A673 (cell line): ENCODE measurements at regions not wholly inside any gene's neighbourhood (a gene's known extent, or its start where the extent isn't known, plus 50 kb on each side); places are given as distances from the start of the nearest gene placed in this dataset.

Source experiments
- BruUV-seq: library from RNA; stranded (reverse); fragments of 400-500 nt; replicated peaks from 2 replicates; lab custom pipeline; 2021; lab: Mats Ljungman, UMichigan
- CTCF ChIA-PET: fragments of 300-600 bp; sonication (Branson Sonifier 250); formaldehyde crosslinking; loops from one replicate; lab custom pipeline; 2022; ENCODE audit warnings: antibody characterized with exemption; lab: Charles Lee
- POLR2A ChIA-PET: fragments of 300-600 bp; sonication (Branson Sonifier 250); formaldehyde crosslinking; loops from one replicate; lab custom pipeline; 2022; ENCODE audit warnings: antibody characterized with exemption; ENCODE audit not compliant: low non-redundant PET; lab: Charles Lee
- DNase-seq: peaks from one replicate; pipeline ENCODE4 v3.0.0-alpha.2; 2015; ENCODE audit warnings: low spot score
- H3K27ac ChIP-seq: fragments of 200-600 bp; sonication (generic); 2 replicates; pipeline ENCODE4 v1.5.1; 2016; ENCODE audit warnings: mixed run types, low read depth, mild to moderate bottlenecking, mixed read lengths, antibody characterized with exemption, low read length; ENCODE audit not compliant: poor library complexity, severe bottlenecking
- H3K27me3 ChIP-seq: fragments of 200-600 bp; sonication (generic); replicated peaks from 2 replicates; pipeline ENCODE4 v1.6.1; 2017; ENCODE audit warnings: mixed run types, low read depth, mild to moderate bottlenecking, mixed read lengths, antibody characterized with exemption, low read length; ENCODE audit not compliant: insufficient read depth, poor library complexity
- H3K36me3 ChIP-seq: fragments of 200-600 bp; sonication (generic); 2 replicates; pipeline ENCODE4 v1.6.1; 2016; ENCODE audit warnings: mixed run types, mild to moderate bottlenecking, mixed read lengths, antibody characterized with exemption, low read length; ENCODE audit not compliant: insufficient read depth, poor library complexity, severe bottlenecking
- H3K4me1 ChIP-seq: fragments of 200-600 bp; sonication (generic); 2 replicates; pipeline ENCODE4 v1.6.1; 2017; ENCODE audit warnings: mixed run types, mild to moderate bottlenecking, mixed read lengths, antibody characterized with exemption, low read length; ENCODE audit not compliant: insufficient read depth, poor library complexity, severe bottlenecking
- H3K4me3 ChIP-seq: fragments of 200-600 bp; sonication (generic); 2 replicates; pipeline ENCODE4 v1.5.1; 2016; ENCODE audit warnings: low read depth, mixed run types, mild to moderate bottlenecking, mixed read lengths, low read length; ENCODE audit not compliant: poor library complexity, severe bottlenecking
- H3K9me3 ChIP-seq: fragments of 200-600 bp; sonication (generic); 2 replicates; pipeline ENCODE4 v1.6.1; 2016; ENCODE audit warnings: mixed run types, low read depth, mild to moderate bottlenecking, mixed read lengths, antibody characterized with exemption, low read length; ENCODE audit not compliant: poor library complexity, severe bottlenecking
- EZH2 ChIP-seq: fragments of 200-600 bp; sonication (generic); IDR thresholded peaks from 2 replicates; pipeline ENCODE4 v1.6.1; 2017; ENCODE audit warnings: borderline replicate concordance, low read depth, mild to moderate bottlenecking, mixed read lengths, antibody characterized with exemption, low read length; ENCODE audit not compliant: poor library complexity, severe bottlenecking
- intact Hi-C: fragments of 100-400 bp; cut with micrococcal nuclease; formaldehyde crosslinking; loops from one replicate; pipeline ENCODE4 v1.10.0; 2022; ENCODE audit not compliant: unreplicated experiment
- TF ChIP-seq, protein P1 (sequence below): fragments of 300-800, 200-600 bp; sonication (generic); conservative IDR thresholded peaks from 2 replicates; pipeline ENCODE4 v1.5.1; 2017; ENCODE audit warnings: low read depth, mild to moderate bottlenecking, antibody characterized with exemption, low read length, moderate library complexity, mixed read lengths

DNA sequence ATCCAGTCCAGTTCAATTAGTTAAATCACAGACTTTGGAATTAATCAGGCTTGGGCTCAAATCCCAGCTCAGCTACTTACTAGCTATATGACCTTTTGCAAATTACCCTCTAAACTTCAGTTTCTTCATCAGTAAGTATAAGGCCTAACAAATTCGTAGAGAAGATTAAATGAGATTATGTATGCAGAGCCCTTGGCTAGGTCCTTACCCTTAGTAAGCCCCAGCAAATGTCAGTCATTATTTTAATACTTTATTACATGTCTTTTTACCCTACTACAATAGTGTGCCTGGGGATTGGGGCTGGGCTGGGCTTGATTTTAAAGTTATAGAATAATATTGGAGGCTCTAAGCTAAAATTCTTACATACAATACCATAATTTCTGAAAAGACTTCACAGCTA, 326.1 kb upstream of the PREP start:
- Histone ChIP-seq H3K4me3 (no peak overlapping the region), H3K27me3 (no peaks in the 10 kb centered on the region), H3K4me1 (no peaks in the 10 kb centered on the region), H3K27ac (no peak overlapping the region), H3K36me3 (no peaks in the 10 kb centered on the region), H3K9me3 (no peaks in the 10 kb centered on the region)
- intact Hi-C loops, result no loop called here
- DNase-seq, result no peak
- ChIA-PET CTCF (no interaction called here), POLR2A (interaction anchor here (0.7 kb wide), 1 partner anchor 739 kb away, joined by 5 read pairs; no protein-coding TSS in a partner anchor)
- TF ChIP-seq EZH2, result no peak
- TF ChIP-seq, protein P1, sequence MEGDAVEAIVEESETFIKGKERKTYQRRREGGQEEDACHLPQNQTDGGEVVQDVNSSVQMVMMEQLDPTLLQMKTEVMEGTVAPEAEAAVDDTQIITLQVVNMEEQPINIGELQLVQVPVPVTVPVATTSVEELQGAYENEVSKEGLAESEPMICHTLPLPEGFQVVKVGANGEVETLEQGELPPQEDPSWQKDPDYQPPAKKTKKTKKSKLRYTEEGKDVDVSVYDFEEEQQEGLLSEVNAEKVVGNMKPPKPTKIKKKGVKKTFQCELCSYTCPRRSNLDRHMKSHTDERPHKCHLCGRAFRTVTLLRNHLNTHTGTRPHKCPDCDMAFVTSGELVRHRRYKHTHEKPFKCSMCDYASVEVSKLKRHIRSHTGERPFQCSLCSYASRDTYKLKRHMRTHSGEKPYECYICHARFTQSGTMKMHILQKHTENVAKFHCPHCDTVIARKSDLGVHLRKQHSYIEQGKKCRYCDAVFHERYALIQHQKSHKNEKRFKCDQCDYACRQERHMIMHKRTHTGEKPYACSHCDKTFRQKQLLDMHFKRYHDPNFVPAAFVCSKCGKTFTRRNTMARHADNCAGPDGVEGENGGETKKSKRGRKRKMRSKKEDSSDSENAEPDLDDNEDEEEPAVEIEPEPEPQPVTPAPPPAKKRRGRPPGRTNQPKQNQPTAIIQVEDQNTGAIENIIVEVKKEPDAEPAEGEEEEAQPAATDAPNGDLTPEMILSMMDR, result no peak
- BruUV-seq, result no TSS peak

DNA sequence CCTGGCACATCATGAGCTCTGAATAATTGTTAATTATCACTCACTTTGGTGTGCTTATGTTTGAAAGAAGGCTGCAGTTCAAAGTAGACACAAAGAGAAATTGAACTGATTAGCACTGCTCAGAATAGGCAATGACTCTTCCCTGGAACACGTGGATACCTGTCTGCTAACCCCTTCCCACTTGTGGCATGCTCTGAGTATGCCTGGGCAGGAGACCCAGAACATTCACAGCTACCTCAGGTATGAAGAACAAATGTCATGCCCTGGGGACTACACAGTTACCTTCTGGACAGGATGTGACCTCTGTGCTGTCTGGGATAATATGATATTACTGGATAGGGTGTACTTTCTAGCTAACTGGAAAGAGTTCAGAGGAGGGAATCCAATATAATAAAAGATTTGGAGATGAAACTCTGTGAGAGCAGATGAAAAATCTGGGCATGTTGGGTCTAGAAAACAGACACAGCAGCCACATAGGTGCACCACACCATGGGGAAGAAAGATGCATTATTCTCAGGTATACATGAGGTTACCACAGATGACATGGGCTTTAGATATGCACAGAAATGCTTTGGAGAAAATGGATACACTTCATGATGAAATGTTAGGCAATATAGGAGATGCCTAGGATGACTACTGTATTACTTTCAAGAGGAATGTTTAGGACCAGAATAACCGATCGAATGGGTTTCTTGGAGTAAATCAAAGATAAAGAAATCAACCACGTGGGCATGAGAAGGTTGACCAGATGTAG, 324.2 kb upstream of the PREP start:
- Histone ChIP-seq H3K4me3 (no peak overlapping the region), H3K4me1 (no peaks in the 10 kb centered on the region), H3K27me3 (no peaks in the 10 kb centered on the region), H3K9me3 (no peaks in the 10 kb centered on the region), H3K36me3 (no peaks in the 10 kb centered on the region), H3K27ac (no peak overlapping the region)
- ChIA-PET CTCF (no interaction called here), POLR2A (no interaction called here)
- intact Hi-C loops, result no loop called here
- DNase-seq, result no peak
- TF ChIP-seq, protein P1, result no peak
- no peak for TF ChIP-seq EZH2
- no TSS peak for BruUV-seq

DNA sequence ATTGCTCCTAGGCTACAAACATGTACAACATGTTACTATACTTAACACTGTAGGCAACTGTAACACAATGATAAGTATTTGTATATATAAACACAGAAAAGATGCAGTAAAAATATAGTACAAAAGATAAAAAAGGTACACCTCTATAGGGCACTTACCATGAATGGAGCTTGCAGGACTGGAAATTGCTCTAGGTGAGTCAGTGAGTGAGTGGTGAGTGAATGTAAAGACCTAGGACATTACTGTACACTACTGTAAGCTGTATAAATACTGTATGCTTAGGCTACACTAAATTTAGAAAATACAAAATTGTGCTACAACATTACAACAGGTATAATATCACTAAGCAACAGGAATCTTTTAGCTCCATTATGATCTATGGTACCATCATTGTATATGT, 312.0 kb upstream of the PREP start:
- CTCF ChIA-PET, result no interaction called here
- intact Hi-C loops, result no loop called here
- Histone ChIP-seq H3K27ac (no peak overlapping the region), H3K4me1 (no peaks in the 10 kb centered on the region), H3K36me3 (no peaks in the 10 kb centered on the region), H3K9me3 (peaks cover 6% of the 10 kb centered on the region), H3K27me3 (no peaks in the 10 kb centered on the region), H3K4me3 (no peak overlapping the region)
- POLR2A ChIA-PET, result no interaction called here
- no peak for DNase-seq
- no peak for TF ChIP-seq EZH2
- TF ChIP-seq, protein P1, result no peak
- no TSS peak for BruUV-seq
